ENCODE measurements at regions not wholly inside any gene's neighbourhood (a gene's known extent, or its start where the extent isn't known, plus 50 kb on each side); places are given as distances from the start of the nearest gene placed in this dataset.

GRCh38 chr2:23215016-23215415 lies 170.0 kb upstream of the KLHL29 start:
- no peak for TF ChIP-seq CTCF (IDR thresholded peaks at IDR 0.05)
- TF ChIP-seq POLR2A (IDR thresholded peaks at IDR 0.05) = no peak
- no peak for TF ChIP-seq POLR2AphosphoS5 (IDR thresholded peaks at IDR 0.05)
